IMR-90 (cell line): ENCODE measurements at regions not wholly inside any gene's neighbourhood (a gene's known extent, or its start where the extent isn't known, plus 50 kb on each side); places are given as distances from the start of the nearest gene placed in this dataset.

Experiments
- ATAC-seq: fragments of 200-7000 bp; cut with Tn5 transposase; 2 replicates; pipeline ENCODE4 v1.9.1; 2020; ENCODE audit warnings: low read depth, mild to moderate bottlenecking, moderate library complexity
- BruUV-seq: library from RNA; stranded (reverse); fragments of 400-500 nt; replicated peaks from 2 replicates; lab custom pipeline; 2021; lab: Mats Ljungman, UMichigan
- CTCF ChIA-PET: fragments of 300-600 bp; formaldehyde crosslinking; extraction: SDS; loops from one replicate; lab custom pipeline; 2021; ENCODE audit warnings: antibody characterized with exemption; lab: Yijun Ruan, JAX
- POLR2A ChIA-PET: fragments of 300-600 bp; sonication (Branson Sonifier 250); formaldehyde crosslinking; loops from one replicate; lab custom pipeline; 2022; ENCODE audit warnings: antibody characterized with exemption; ENCODE audit not compliant: unreplicated experiment; lab: Charles Lee
- DNase-seq: peaks from one replicate; pipeline ENCODE4 v3.0.0; 2013
- H2AFZ ChIP-seq: replicated peaks from 2 replicates; pipeline ENCODE3; 2013; ENCODE audit warnings: low read length, mild to moderate bottlenecking; ENCODE audit not compliant: poor library complexity
- H2AK5ac ChIP-seq: 2 replicates; pipeline ENCODE4 v1.6.1; 2013; ENCODE audit warnings: low read depth, low read length, inconsistent platforms
- H2AK9ac ChIP-seq: replicated peaks from 2 replicates; pipeline ENCODE3; 2013; ENCODE audit warnings: mild to moderate bottlenecking, low read depth, low read length, moderate library complexity; ENCODE audit not compliant: poor library complexity
- H2BK120ac ChIP-seq: 2 replicates; pipeline ENCODE4 v1.6.1; 2013; ENCODE audit warnings: low read depth, low read length, inconsistent platforms
- H2BK15ac ChIP-seq: 3 replicates; pipeline ENCODE4 v1.6.1; 2013; ENCODE audit warnings: low read depth, low read length, inconsistent platforms
- H2BK20ac ChIP-seq: 2 replicates; pipeline ENCODE4 v1.6.1; 2013; ENCODE audit warnings: low read depth, mild to moderate bottlenecking, inconsistent platforms, low read length, moderate library complexity
- H2BK5ac ChIP-seq: 2 replicates; pipeline ENCODE4 v1.6.1; 2013; ENCODE audit warnings: mild to moderate bottlenecking, low read depth, low read length, inconsistent platforms; ENCODE audit not compliant: poor library complexity, severe bottlenecking
- H3K14ac ChIP-seq: replicated peaks from 2 replicates; pipeline ENCODE4 v1.6.1; 2013; ENCODE audit warnings: low read depth, low read length, inconsistent platforms
- H3K18ac ChIP-seq: 2 replicates; pipeline ENCODE4 v1.6.1; 2013; ENCODE audit warnings: low read depth, low read length, control low read depth
- H3K23ac ChIP-seq: 2 replicates; pipeline ENCODE4 v1.6.1; 2013; ENCODE audit warnings: low read depth, low read length, inconsistent platforms
- H3K27ac ChIP-seq: 2 replicates; pipeline ENCODE4 v1.5.1; 2013; ENCODE audit warnings: mild to moderate bottlenecking, control low read depth, low read length; ENCODE audit not compliant: insufficient read depth
- H3K27me3 ChIP-seq: 2 replicates; pipeline ENCODE4 v1.6.1; 2013; ENCODE audit warnings: low read length; ENCODE audit not compliant: control insufficient read depth, insufficient read depth
- H3K36me3 ChIP-seq: 2 replicates; pipeline ENCODE4 v1.6.1; 2013; ENCODE audit warnings: low read length, mixed read lengths; ENCODE audit not compliant: control insufficient read depth, insufficient read depth
- H3K4ac ChIP-seq: 2 replicates; pipeline ENCODE4 v1.6.1; 2013; ENCODE audit warnings: low read depth, low read length, inconsistent platforms
- H3K4me1 ChIP-seq: 2 replicates; pipeline ENCODE4 v1.6.1; 2013; ENCODE audit warnings: low read length, mixed read lengths; ENCODE audit not compliant: control insufficient read depth, insufficient read depth
- H3K4me2 ChIP-seq: 2 replicates; pipeline ENCODE4 v1.6.1; 2013; ENCODE audit warnings: low read depth, mild to moderate bottlenecking, control low read depth, low read length, moderate library complexity
- H3K4me3 ChIP-seq: 2 replicates; pipeline ENCODE4 v1.5.1; 2013; ENCODE audit warnings: low read depth, mild to moderate bottlenecking, control low read depth, low read length, moderate library complexity; ENCODE audit not compliant: insufficient read depth
- H3K56ac ChIP-seq: 2 replicates; pipeline ENCODE4 v1.6.1; 2013; ENCODE audit warnings: low read length, inconsistent platforms; ENCODE audit not compliant: insufficient read depth; ENCODE audit errors: extremely low read depth
- H3K79me1 ChIP-seq, 2 experiments: 2 replicates each; pipeline ENCODE4 v1.6.1; 2013; ENCODE audit warnings: low read length in 2 of 2, inconsistent platforms in 1 of 2, low read depth in 1 of 2
- H3K9ac ChIP-seq: 2 replicates; pipeline ENCODE4 v1.6.1; 2013; ENCODE audit warnings: low read depth, low read length, control low read depth
- H3K9me1 ChIP-seq: 2 replicates; pipeline ENCODE4 v1.6.1; 2013; ENCODE audit warnings: low read length, inconsistent platforms; ENCODE audit not compliant: insufficient read depth
- H3K9me3 ChIP-seq: 2 replicates; pipeline ENCODE4 v1.6.1; 2013; ENCODE audit warnings: low read length; ENCODE audit not compliant: control insufficient read depth, insufficient read depth
- H4K20me1 ChIP-seq: 2 replicates; pipeline ENCODE4 v1.6.1; 2013; ENCODE audit warnings: low read length, inconsistent platforms; ENCODE audit not compliant: insufficient read depth
- H4K5ac ChIP-seq: 2 replicates; pipeline ENCODE4 v1.6.1; 2013; ENCODE audit warnings: mild to moderate bottlenecking, low read depth, low read length, control low read depth
- H4K8ac ChIP-seq, 2 experiments: 2 replicates each; pipeline ENCODE4 v1.6.1; 2013; ENCODE audit warnings: low read depth in 2 of 2, low read length in 2 of 2, control low read depth in 1 of 2, inconsistent platforms in 1 of 2
- H4K91ac ChIP-seq: 2 replicates; pipeline ENCODE4 v1.6.1; 2013; ENCODE audit warnings: low read depth, low read length, inconsistent platforms; ENCODE audit not compliant: insufficient read depth
- BHLHE40 ChIP-seq: fragments of 150-350 bp; IDR thresholded peaks from 2 replicates; pipeline ENCODE4 v1.6.1; 2016; ENCODE audit warnings: mild to moderate bottlenecking, low read depth, low read length
- CEBPB ChIP-seq: IDR thresholded peaks from 2 replicates; pipeline ENCODE4 v1.6.1; 2012; ENCODE audit warnings: low read depth, low read length, improper control_type of control experiment
- CHD1 ChIP-seq: IDR thresholded peaks from 2 replicates; pipeline ENCODE4 v1.6.1; 2012; ENCODE audit warnings: low read depth, low read length, improper control_type of control experiment
- FOS ChIP-seq: fragments of 150-350 bp; IDR thresholded peaks from 2 replicates; pipeline ENCODE4 v1.6.1; 2016; ENCODE audit warnings: low read depth, low read length
- MAFK ChIP-seq: IDR thresholded peaks from 2 replicates; pipeline ENCODE4 v1.6.1; 2012; ENCODE audit warnings: low read depth, low read length, improper control_type of control experiment
- MAZ ChIP-seq: IDR thresholded peaks from 2 replicates; pipeline ENCODE4 v1.6.1; 2012; ENCODE audit warnings: low read depth, mild to moderate bottlenecking, low read length, improper control_type of control experiment, moderate library complexity, borderline replicate concordance
- MXI1 ChIP-seq: IDR thresholded peaks from 2 replicates; pipeline ENCODE4 v1.6.1; 2012; ENCODE audit warnings: low read depth, mild to moderate bottlenecking, low read length, moderate library complexity, borderline replicate concordance
- NFE2L2 ChIP-seq: fragments of 150-350 bp; IDR thresholded peaks from 2 replicates; pipeline ENCODE4 v1.6.1; 2016; ENCODE audit warnings: low read depth, mild to moderate bottlenecking, low read length
- POLR2A ChIP-seq: IDR thresholded peaks from 2 replicates; pipeline ENCODE4 v1.6.1; 2012; ENCODE audit warnings: mild to moderate bottlenecking, low read depth, low read length
- RAD21 ChIP-seq: IDR thresholded peaks from 2 replicates; pipeline ENCODE4 v1.6.1; 2012; ENCODE audit warnings: low read length, improper control_type of control experiment
- RCOR1 ChIP-seq: IDR thresholded peaks from 2 replicates; pipeline ENCODE4 v1.6.1; 2012; ENCODE audit warnings: mild to moderate bottlenecking, low read length, improper control_type of control experiment; ENCODE audit not compliant: insufficient replicate concordance
- RFX5 ChIP-seq: IDR thresholded peaks from 2 replicates; pipeline ENCODE4 v1.8.0; 2012; ENCODE audit warnings: low read depth, mild to moderate bottlenecking, low read length, moderate library complexity
- SMC3 ChIP-seq: fragments of 150-350 bp; IDR thresholded peaks from 2 replicates; pipeline ENCODE4 v1.6.1; 2016; ENCODE audit warnings: low read depth, mild to moderate bottlenecking, antibody characterized with exemption, low read length, moderate library complexity
- WGBS, 2 experiments: methylation state at CpG; one replicate each; pipeline versions ENCODE4 v1.1.5 to v1.1.7; 2013; ENCODE audit warnings: missing lambda C conversion rate in 2 of 2; ENCODE audit not compliant: insufficient read length in 1 of 2; ENCODE audit errors: extremely low coverage in 2 of 2; 5-methylcytosine and 5-hydroxymethylcytosine counted together
- dilution Hi-C: fragments of 300-500 bp; cut with HindIII; formaldehyde crosslinking; loops from one replicate; pipeline ENCODE4 v1.14.3; 2018; ENCODE audit warnings: low sequenced_read_pairs; ENCODE audit not compliant: unreplicated experiment
- in situ Hi-C: fragments of 300-500 bp; cut with MboI; formaldehyde crosslinking; loops from 3 replicates; pipeline ENCODE4 v1.14.3; 2019; ENCODE audit warnings: low sequenced_read_pairs, inconsistent platforms, mixed read lengths
- intact Hi-C: fragments of 100-400 bp; cut with micrococcal nuclease; formaldehyde crosslinking; loops from 2 replicates; pipeline ENCODE4 v1.10.0; 2022
- TF ChIP-seq, protein P1 (sequence below): fragments of 150-350 bp; IDR thresholded peaks from 2 replicates; pipeline ENCODE4 v1.6.1; 2016; ENCODE audit warnings: low read depth, mild to moderate bottlenecking, low read length, moderate library complexity, borderline replicate concordance
- TF ChIP-seq, protein P2 (sequence below): conservative IDR thresholded peaks from 2 replicates; pipeline ENCODE4 v1.5.1; 2012; ENCODE audit warnings: mild to moderate bottlenecking, low read depth, low read length, improper control_type of control experiment
- TF ChIP-seq, protein P3 (sequence below): fragments of 150-350 bp; IDR thresholded peaks from 2 replicates; pipeline ENCODE4 v1.6.1; 2017; ENCODE audit warnings: mild to moderate bottlenecking, antibody characterized with exemption, low read length, low read depth

DNA sequence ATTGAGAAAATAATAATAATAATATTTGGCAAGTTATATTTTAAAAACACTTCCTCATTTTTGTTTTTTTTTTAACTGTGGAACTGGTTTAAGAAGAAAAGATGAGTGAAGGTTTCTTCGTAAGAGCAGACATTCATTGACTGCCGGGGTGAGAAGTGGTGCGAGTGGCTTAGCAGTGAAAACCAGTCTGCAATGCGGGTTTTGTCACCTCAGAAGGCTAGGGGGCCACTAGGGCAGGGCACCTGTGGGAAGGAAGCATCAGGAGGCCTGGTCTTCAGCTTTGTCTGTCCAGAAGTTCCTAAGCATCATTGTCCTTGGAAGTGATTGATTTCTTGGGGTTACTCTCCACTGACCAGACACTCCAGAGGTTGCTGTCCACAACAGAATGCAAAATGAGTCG is 339.2 kb downstream of the ZNF326 start:
- ChIA-PET POLR2A (no interaction called here), CTCF (no interaction called here)
- no TSS peak for BruUV-seq
- no peak overlapping the region for H2BK20ac ChIP-seq
- H3K4ac ChIP-seq, result no peak overlapping the region
- H3K9ac ChIP-seq, result no peak overlapping the region
- dilution Hi-C loops, result no loop called here
- in situ Hi-C loops, result no loop called here
- H3K18ac ChIP-seq, result no peak overlapping the region
- no CpG with 5 or more reads among the region's 5 CpGs for WGBS, 2 experiments
- H3K27ac ChIP-seq, result no peak overlapping the region
- H3K27me3 ChIP-seq, result no peaks in the 10 kb centered on the region
- H2AFZ ChIP-seq, result no peak overlapping the region
- TF ChIP-seq RFX5 (no peak), CEBPB (no peak), NFE2L2 (no peak), SMC3 (no peak), MAFK (no peak), RAD21 (no peak), CHD1 (no peak), MXI1 (no peak), MAZ (no peak), FOS (no peak), BHLHE40 (no peak), POLR2A (no peak), RCOR1 (no peak)
- TF ChIP-seq, protein P1, sequence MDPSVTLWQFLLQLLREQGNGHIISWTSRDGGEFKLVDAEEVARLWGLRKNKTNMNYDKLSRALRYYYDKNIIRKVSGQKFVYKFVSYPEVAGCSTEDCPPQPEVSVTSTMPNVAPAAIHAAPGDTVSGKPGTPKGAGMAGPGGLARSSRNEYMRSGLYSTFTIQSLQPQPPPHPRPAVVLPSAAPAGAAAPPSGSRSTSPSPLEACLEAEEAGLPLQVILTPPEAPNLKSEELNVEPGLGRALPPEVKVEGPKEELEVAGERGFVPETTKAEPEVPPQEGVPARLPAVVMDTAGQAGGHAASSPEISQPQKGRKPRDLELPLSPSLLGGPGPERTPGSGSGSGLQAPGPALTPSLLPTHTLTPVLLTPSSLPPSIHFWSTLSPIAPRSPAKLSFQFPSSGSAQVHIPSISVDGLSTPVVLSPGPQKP, result no peak
- TF ChIP-seq, protein P2, sequence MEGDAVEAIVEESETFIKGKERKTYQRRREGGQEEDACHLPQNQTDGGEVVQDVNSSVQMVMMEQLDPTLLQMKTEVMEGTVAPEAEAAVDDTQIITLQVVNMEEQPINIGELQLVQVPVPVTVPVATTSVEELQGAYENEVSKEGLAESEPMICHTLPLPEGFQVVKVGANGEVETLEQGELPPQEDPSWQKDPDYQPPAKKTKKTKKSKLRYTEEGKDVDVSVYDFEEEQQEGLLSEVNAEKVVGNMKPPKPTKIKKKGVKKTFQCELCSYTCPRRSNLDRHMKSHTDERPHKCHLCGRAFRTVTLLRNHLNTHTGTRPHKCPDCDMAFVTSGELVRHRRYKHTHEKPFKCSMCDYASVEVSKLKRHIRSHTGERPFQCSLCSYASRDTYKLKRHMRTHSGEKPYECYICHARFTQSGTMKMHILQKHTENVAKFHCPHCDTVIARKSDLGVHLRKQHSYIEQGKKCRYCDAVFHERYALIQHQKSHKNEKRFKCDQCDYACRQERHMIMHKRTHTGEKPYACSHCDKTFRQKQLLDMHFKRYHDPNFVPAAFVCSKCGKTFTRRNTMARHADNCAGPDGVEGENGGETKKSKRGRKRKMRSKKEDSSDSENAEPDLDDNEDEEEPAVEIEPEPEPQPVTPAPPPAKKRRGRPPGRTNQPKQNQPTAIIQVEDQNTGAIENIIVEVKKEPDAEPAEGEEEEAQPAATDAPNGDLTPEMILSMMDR, result no peak
- TF ChIP-seq, protein P3, sequence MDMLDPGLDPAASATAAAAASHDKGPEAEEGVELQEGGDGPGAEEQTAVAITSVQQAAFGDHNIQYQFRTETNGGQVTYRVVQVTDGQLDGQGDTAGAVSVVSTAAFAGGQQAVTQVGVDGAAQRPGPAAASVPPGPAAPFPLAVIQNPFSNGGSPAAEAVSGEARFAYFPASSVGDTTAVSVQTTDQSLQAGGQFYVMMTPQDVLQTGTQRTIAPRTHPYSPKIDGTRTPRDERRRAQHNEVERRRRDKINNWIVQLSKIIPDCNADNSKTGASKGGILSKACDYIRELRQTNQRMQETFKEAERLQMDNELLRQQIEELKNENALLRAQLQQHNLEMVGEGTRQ, result no peak
- no peak overlapping the region for H4K5ac ChIP-seq
- no peak overlapping the region for H3K14ac ChIP-seq
- no peak overlapping the region for H4K8ac ChIP-seq
- no peak overlapping the region for H3K4me3 ChIP-seq
- H3K79me1 ChIP-seq, result no peaks in the 10 kb centered on the region
- no peaks in the 10 kb centered on the region for H3K4me1 ChIP-seq
- ATAC-seq, result no peak
- no peak overlapping the region for H3K56ac ChIP-seq
- H2BK5ac ChIP-seq, result no peak overlapping the region
- no peaks in the 10 kb centered on the region for H3K9me3 ChIP-seq
- no peak overlapping the region for H4K91ac ChIP-seq
- no peak overlapping the region for H3K23ac ChIP-seq
- no peaks in the 10 kb centered on the region for H3K36me3 ChIP-seq
- H3K9me1 ChIP-seq, result no peaks in the 10 kb centered on the region
- H4K20me1 ChIP-seq, result no peaks in the 10 kb centered on the region
- H2AK9ac ChIP-seq, result no peak overlapping the region
- H2BK120ac ChIP-seq, result no peak overlapping the region
- DNase-seq, result no peak
- no peak overlapping the region for H2BK15ac ChIP-seq
- no peak overlapping the region for H2AK5ac ChIP-seq
- intact Hi-C loops, result no loop called here
- no peak overlapping the region for H3K4me2 ChIP-seq
